Stimulated activated CD8-positive, alpha-beta memory T cell treated with anti-CD3 and anti-CD28 coated beads, Interleukin-12 subunit alpha, Interleukin-12 subunit beta, amount 100 ng/mL, for 24 hours (primary cell): ENCODE measurements at regions not wholly inside any gene's neighbourhood (a gene's known extent, or its start where the extent isn't known, plus 50 kb on each side); places are given as distances from the start of the nearest gene placed in this dataset.

ENCODE experiments used
- DNase-seq: peaks from one replicate; pipeline ENCODE4 v3.0.0-alpha.2; 2020; ENCODE audit errors: extremely low read depth

- DNase-seq, result no peak
These were observed 190.6 kb upstream of the PMEPA1 start for GRCh38 chr20:57900226-57900905.

GRCh38 chr20:57899554-57899953 is 189.7 kb upstream of the PMEPA1 start:
- DNase-seq, result no peak

DNA sequence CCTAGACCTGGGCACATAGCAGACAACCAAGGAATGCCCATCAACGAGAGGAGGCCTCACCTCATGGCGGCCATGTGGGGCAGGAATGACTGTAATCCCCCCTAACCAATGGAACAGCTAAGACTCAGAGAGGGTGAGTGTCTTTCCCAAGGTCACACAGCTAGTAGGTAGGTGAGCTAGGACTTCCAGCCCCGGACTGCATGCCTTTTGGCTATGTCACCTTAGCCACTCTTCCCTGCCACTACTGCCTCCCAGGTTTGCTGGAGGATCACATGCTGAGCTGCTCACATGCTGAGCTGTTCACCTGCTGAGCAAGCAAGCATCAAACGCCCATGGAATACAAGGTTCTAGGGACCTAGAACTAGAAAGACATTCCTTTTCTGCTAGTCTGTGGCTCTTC is 188.5 kb upstream of the PMEPA1 start:
- no peak for DNase-seq

GRCh38 chr20:57897891-57898290 is 188.1 kb upstream of the PMEPA1 start:
- no peak for DNase-seq

- no peak for DNase-seq
These were observed 187.5 kb upstream of the PMEPA1 start for GRCh38 chr20:57897156-57897874.

GRCh38 chr20:57896563-57896962 is 186.7 kb upstream of the PMEPA1 start:
- DNase-seq, result no peak

DNA sequence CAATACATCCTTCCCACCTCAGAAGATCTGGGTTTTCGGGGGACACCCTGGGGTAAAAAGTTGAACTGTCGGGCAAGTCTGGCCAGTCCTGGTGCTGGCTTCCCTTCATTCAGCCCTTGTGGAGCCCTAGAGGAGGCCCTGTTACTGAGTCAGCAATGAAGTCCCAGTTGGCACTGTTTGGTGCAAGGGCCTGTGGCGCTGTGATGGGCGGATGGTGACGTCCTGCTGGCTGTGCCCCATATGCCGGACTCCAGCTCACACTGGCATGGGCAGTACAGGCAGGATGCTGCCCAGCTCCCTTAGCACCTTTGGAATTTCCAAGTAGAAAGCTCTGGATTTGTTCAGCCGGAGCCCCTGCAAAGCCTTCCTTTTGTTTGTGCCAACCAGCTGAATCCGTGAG is 186.2 kb upstream of the PMEPA1 start:
- DNase-seq, result no peak

- DNase-seq, result no peak
These were observed 185.5 kb upstream of the PMEPA1 start for GRCh38 chr20:57895161-57895855.

DNA sequence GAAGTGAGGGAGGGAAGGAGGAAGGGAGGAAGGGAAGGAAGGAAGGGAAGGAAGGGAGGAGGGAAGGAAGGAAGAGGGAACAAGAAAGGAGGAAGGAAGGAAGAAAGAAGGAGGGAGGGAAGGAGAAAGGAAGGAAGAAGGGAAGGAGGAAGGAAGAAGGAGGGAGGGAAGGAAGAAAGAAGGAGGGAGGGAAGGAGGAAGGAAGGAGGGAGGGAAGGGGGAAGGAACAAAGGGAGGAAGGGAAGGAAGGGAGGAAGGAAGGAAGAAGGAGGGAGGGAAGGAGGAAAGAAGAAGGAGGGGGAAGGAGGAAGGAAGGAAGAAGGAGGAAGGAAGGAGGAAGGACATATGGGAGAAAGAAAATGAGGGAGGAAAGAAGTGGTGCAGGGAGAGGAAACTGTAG is 184.7 kb upstream of the PMEPA1 start:
- no peak for DNase-seq

DNA sequence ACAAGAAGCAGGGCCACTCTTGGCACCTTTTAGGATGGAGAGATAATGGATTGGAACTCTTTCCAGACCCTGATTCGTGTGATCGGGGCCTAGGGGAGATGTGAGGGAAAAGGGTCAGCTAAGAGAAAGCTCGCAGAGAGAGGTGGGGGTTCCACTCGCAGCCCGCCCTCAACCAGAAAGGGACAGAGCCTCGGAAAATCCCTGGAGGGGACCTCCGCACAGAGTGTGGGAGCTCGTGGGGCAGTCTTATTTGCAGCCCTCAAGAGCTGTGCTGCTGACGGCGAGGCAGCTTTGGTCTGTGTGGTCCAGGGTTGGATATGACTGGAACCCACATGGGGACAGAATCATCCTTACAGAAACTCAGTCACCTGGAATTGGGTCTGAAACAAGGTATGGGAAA is 184.3 kb upstream of the PMEPA1 start:
- DNase-seq, result no peak

DNA sequence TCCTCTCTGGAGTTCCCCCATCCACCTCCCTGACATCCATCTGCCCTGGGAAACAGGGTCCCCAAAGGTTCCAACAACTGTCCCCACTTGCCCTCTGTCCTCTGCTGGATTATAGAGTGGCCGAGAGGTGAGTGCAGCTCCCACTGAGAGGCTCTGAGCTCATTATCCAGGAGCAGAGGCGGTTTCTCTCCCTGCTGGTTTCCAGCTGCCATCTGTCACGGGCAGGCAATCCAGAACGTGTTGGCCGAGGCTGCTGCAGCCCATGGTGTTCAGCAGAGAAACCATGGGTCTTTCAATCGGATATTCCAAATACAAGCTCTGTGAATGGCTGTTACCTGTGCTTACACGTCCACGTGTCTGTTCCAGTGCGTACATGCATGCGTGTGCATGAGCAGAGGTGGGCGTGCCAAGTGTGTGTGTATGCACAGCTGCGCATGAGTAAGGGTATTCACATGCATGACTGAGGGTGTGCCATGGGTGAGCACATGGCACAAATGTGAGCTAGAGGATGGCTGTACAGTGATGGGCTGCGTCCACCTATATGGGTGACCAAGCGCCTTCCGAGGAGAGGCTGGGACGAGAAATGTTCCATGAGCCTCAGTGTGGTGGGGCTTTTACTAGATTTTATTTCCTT is 183.7 kb upstream of the PMEPA1 start:
- DNase-seq, result no peak

DNA sequence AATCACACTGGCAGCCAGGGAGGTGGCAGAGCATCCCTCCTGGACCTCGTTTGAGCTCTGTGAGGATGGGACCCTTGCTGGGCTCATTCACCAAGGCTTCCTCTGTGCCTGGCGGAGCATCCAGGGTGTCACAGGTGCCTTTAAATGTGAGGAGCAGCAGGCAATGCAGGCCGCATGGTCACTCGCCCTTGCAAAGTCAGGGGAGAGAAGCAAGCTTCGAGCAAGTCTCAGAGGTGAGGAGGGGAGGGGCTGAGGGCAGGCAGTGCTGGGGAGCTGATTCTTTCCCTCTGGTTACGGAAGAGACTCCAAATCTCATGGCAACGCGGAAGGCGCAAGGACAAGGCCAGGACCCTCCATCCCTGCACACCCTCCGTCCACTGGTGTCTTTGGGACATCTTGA is 182.7 kb upstream of the PMEPA1 start:
- no peak for DNase-seq

- no peak for DNase-seq
These were observed 181.2 kb upstream of the PMEPA1 start for GRCh38 chr20:57891014-57891413.

GRCh38 chr20:57890202-57890800 is 180.5 kb upstream of the PMEPA1 start:
- no peak for DNase-seq

- DNase-seq, result no peak
These were observed 178.8 kb upstream of the PMEPA1 start for GRCh38 chr20:57888591-57888990.

- DNase-seq, result no peak
These were observed 175.1 kb upstream of the PMEPA1 start for GRCh38 chr20:57884956-57885355.

DNA sequence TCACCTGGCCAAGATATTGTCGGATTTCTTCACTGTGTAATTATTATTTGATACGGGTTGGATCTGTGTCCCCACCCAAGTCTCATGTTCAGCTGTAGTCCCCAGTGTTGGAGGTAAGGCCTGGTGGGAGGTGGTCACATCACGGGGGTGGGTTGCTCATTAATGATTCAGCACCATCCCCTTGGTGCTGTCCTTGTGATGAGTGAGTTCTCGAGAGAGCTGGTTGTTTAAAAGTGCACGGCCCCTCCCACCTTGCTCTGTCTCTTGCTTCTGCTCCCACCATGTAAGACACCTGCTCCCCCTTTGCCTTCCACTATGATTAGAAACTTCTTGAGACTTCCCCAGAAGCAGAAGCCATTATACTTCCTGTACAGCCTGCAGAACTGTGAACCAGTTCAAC is 173.9 kb upstream of the PMEPA1 start:
- no peak for DNase-seq

DNA sequence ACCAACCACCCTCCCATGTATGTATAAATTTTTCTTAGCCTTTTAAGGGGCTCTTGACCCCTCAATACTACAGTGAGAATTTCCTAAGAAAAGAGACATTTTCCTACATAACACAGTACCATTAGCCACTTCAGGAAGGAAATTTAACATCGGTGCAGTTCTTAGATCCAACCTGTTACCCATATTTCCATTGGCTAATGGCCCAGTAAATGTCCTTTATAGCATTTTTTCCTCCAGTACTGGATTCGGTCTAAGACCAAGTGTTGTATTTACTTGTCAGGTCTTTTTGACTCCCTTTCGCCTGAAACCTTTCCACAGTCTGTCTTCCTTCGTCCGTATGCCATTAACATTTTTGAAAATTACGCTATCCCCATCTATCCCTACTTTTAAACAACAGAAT is 173.4 kb upstream of the PMEPA1 start:
- no peak for DNase-seq

DNA sequence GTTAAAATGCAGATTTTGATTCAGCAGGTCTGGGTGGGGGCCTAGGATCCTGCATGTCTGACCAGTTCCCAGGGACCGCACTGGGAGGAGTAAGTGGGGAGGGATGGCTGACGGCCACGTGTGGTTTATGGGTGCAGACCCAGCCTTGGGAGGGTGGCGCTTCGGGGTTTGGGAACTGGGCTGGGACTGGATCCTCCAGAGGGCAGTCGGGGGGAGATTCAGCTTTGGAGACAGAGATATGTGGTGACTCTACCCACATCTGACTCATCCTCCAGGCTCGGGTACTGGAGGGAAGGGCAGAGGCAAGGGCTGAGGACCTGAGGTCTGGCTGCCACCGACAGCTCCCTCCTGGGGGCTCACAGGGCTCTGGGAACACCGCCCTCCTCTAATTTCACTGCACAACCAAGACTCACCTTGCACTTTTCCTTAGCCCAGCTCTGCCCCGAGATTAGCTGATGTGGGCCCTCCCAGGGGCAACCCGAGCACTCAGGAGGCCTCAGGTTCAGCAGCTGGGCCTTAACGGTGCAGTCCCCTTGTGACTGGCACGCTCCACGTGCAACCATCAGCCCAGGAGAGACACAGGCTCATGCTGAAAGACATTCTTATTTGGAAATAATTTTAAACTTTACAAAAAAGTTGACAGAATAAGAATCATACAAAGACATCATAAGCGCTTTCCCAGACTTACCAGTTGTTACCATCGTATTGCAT is 172.8 kb upstream of the PMEPA1 start:
- DNase-seq, result no peak

- DNase-seq, result no peak
These were observed 171.9 kb upstream of the PMEPA1 start for GRCh38 chr20:57881466-57882385.

DNA sequence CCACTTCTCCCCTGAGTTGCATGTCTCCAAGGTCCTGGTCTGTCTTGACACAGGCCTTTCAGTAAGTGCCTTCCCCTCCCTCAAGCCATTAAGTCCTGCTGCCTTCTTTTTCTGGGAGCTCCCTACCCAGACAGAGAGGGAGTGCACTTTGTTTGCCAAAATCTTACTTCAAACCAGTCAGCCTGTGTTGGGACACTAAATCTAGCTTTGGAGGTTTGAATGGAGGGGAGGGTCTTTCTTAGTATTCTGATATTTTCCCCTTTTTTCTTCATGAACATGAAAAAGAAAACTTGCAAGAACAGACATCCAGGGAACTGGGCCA is 170.7 kb upstream of the PMEPA1 start:
- no peak for DNase-seq
